Panc1 (cell line): ENCODE measurements at regions not wholly inside any gene's neighbourhood (a gene's known extent, or its start where the extent isn't known, plus 50 kb on each side); places are given as distances from the start of the nearest gene placed in this dataset.

Experiments used
- ATAC-seq: fragments of 200-7000 bp; cut with Tn5 transposase; 2 replicates; pipeline ENCODE4 v1.9.1; 2020; ENCODE audit warnings: mild to moderate bottlenecking, moderate library complexity
- BruUV-seq: library from RNA; stranded (reverse); fragments of 400-500 nt; replicated peaks from 2 replicates; lab custom pipeline; 2021; lab: Mats Ljungman, UMichigan
- CTCF ChIA-PET: fragments of 300-600 bp; sonication (Branson Sonifier 250); formaldehyde crosslinking; loops from one replicate; lab custom pipeline; 2022; ENCODE audit warnings: antibody characterized with exemption; lab: Charles Lee
- POLR2A ChIA-PET: fragments of 300-600 bp; sonication (Branson Sonifier 250); formaldehyde crosslinking; loops from one replicate; lab custom pipeline; 2022; ENCODE audit warnings: antibody characterized with exemption; lab: Charles Lee
- DNase-seq: peaks from one replicate; pipeline ENCODE4 v3.0.0-alpha.2; 2010; ENCODE audit warnings: low read depth, low spot score
- H3K27ac ChIP-seq: 2 replicates; pipeline ENCODE4 v1.5.1; 2011; ENCODE audit warnings: mild to moderate bottlenecking, low read length, inconsistent platforms
- H3K27me3 ChIP-seq: fragments of 200-500 bp; sonication (Bioruptor generic); 2 replicates; pipeline ENCODE4 v1.6.0; 2014; ENCODE audit warnings: low read length, inconsistent platforms; ENCODE audit not compliant: control insufficient read depth, insufficient read depth
- H3K36me3 ChIP-seq: fragments of 200-500 bp; sonication (Bioruptor generic); 2 replicates; pipeline ENCODE4 v1.5.1; 2014; ENCODE audit warnings: inconsistent platforms, mild to moderate bottlenecking, low read length, moderate library complexity; ENCODE audit not compliant: control insufficient read depth, insufficient read depth
- H3K4me1 ChIP-seq: 2 replicates; pipeline ENCODE4 v1.5.1; 2011; ENCODE audit warnings: inconsistent platforms, mild to moderate bottlenecking, low read length, moderate library complexity; ENCODE audit not compliant: control insufficient read depth, insufficient read depth
- H3K4me3 ChIP-seq, 2 experiments: 2 replicates each; pipeline ENCODE4 v1.5.1; 2011 to 2012; ENCODE audit warnings: low read depth in 2 of 2, low read length in 2 of 2, mild to moderate bottlenecking in 2 of 2, inconsistent platforms in 1 of 2, moderate library complexity in 1 of 2
- H3K9me3 ChIP-seq: fragments of 200-500 bp; sonication (Bioruptor generic); 2 replicates; pipeline ENCODE4 v1.5.1; 2014; ENCODE audit warnings: low read depth, mild to moderate bottlenecking, inconsistent platforms, low read length, moderate library complexity; ENCODE audit not compliant: control insufficient read depth, insufficient read depth
- CTCF ChIP-seq: fragments of 450-650 bp; IDR thresholded peaks from 2 replicates; pipeline ENCODE4 v1.5.1; 2017; ENCODE audit warnings: mild to moderate bottlenecking
- POLR2AphosphoS5 ChIP-seq: IDR thresholded peaks from 2 replicates; pipeline ENCODE4 v1.6.1; 2012; ENCODE audit warnings: mild to moderate bottlenecking, low read depth, low read length, moderate library complexity
- REST ChIP-seq, 2 experiments: IDR thresholded peaks; 2 replicates each; pipeline ENCODE4 v1.6.1; 2011 to 2012; ENCODE audit warnings: low read depth in 2 of 2, control low read depth in 1 of 2, low read length in 1 of 2, mild to moderate bottlenecking in 1 of 2, moderate library complexity in 1 of 2; ENCODE audit not compliant: insufficient read depth in 1 of 2
- SIN3A ChIP-seq: IDR thresholded peaks from 2 replicates; pipeline ENCODE4 v1.6.1; 2012; ENCODE audit warnings: low read depth, mild to moderate bottlenecking, low read length, moderate library complexity, borderline replicate concordance; ENCODE audit not compliant: insufficient read depth
- TCF7L2 ChIP-seq: IDR thresholded peaks from 2 replicates; pipeline ENCODE4 v1.6.1; 2011; ENCODE audit warnings: mild to moderate bottlenecking, low read depth, low read length, inconsistent platforms
- in situ Hi-C: cut with HindIII; loops from 2 replicates; pipeline ENCODE4 v1.10.0; 2016; ENCODE audit warnings: low sequenced_read_pairs, low pct_unique_long_range_greater_than_20kb
- intact Hi-C: fragments of 100-400 bp; cut with micrococcal nuclease; formaldehyde crosslinking; loops from one replicate; pipeline ENCODE4 v1.10.0; 2022; ENCODE audit not compliant: unreplicated experiment

- BruUV-seq = no TSS peak
- in situ Hi-C loops = no loop called here
Measured at GRCh38 chrX:129227366-129227765, 295.9 kb downstream of the SMARCA1 start.

GRCh38 chrX:129193357-129193756 lies 329.9 kb downstream of the SMARCA1 start:
- no peak for TF ChIP-seq POLR2AphosphoS5
- TF ChIP-seq TCF7L2 = no peak
- TF ChIP-seq SIN3A = no peak
- TF ChIP-seq CTCF = no peak
- no peak for TF ChIP-seq REST (IDR thresholded peaks at IDR 0.05; ENCODE audit: insufficient read depth in 1 of 2, low read depth in 2 of 2, low read length in 1 of 2)

More at GRCh38 chrX:129227366-129227765, 295.9 kb downstream of the SMARCA1 start:
- ChIA-PET CTCF (no interaction called here), POLR2A (no interaction called here)
- no peak for DNase-seq
- ATAC-seq = no peak
- intact Hi-C loops = no loop called here
- Histone ChIP-seq H3K4me3 (no peak overlapping the region), H3K4me1 (no peaks in the 10 kb centered on the region), H3K27me3 (no peaks in the 10 kb centered on the region), H3K9me3 (no peaks in the 10 kb centered on the region), H3K36me3 (no peaks in the 10 kb centered on the region), H3K27ac (no peak overlapping the region)
- TF ChIP-seq POLR2AphosphoS5 (no peak), CTCF (no peak), TCF7L2 (no peak), REST (IDR thresholded peaks at IDR 0.05; ENCODE audit: insufficient read depth in 1 of 2, low read depth in 2 of 2, low read length in 1 of 2) (no peak), SIN3A (no peak)

More at GRCh38 chrX:129193357-129193756, 329.9 kb downstream of the SMARCA1 start:
- ATAC-seq (no peak), DNase-seq (no peak)
- POLR2A ChIA-PET = no interaction called here
- H3K27ac ChIP-seq = no peak overlapping the region
- no peaks in the 10 kb centered on the region for H3K4me1 ChIP-seq
- CTCF ChIA-PET = no interaction called here
- no peak overlapping the region for H3K4me3 ChIP-seq
- no peaks in the 10 kb centered on the region for H3K27me3 ChIP-seq
- no TSS peak for BruUV-seq
- in situ Hi-C loops = no loop called here
- H3K36me3 ChIP-seq = no peaks in the 10 kb centered on the region
- H3K9me3 ChIP-seq = no peaks in the 10 kb centered on the region
- intact Hi-C loops = no loop called here
